ENCODE measurements at regions not wholly inside any gene's neighbourhood (a gene's known extent, or its start where the extent isn't known, plus 50 kb on each side); places are given as distances from the start of the nearest gene placed in this dataset.
"Not testable (repeated sequence)": the region's sequence is repeated elsewhere in the genome, so short reads cannot be mapped to it uniquely, and the experiment has no call there.

DNA sequence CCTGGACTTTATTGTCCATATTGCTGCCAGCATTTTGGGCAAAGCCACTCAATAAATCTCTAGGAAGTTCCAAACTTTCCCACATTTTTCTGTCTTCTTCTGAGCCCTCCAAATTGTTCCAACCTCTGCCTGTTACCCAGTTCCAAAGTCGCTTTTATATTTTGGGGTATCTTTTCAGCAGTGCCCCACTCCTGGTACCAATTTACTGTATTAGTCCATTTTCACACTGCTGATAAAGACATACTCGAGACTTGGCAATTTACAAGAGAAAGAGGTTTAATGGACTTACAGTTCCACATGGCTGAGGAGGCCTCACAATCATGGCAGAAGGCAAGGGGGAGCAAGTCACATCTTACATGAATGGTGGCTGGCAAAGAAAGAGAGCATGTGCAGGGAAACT lies 53.4 kb downstream of the AHSP start:
- not testable (repeated sequence) for DNase-seq (ENCODE audit: low spot score)

GRCh38 chr16:31601737-31602384 lies 74.2 kb downstream of the AHSP start:
- DNase-seq (ENCODE audit: low spot score) = not testable (repeated sequence)

DNA sequence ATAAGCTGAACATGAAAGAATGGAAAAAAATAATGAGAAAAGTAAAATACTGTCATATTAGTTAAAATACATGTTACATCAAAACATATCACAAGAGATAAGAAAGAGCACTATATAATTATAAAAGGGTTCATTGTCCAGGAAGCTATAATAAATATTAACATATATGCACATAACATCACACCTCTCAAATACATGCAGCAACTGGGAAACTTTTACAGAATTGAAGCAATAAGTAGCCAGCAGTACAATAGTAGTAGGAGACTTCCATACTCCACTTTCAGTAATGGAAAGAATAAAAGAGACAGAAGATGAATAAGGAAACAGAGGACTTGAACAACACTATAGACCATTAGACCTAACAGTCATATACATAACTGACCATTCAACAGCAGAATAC lies 90.4 kb downstream of the AHSP start:
- DNase-seq (ENCODE audit: low spot score) = no peak

DNA sequence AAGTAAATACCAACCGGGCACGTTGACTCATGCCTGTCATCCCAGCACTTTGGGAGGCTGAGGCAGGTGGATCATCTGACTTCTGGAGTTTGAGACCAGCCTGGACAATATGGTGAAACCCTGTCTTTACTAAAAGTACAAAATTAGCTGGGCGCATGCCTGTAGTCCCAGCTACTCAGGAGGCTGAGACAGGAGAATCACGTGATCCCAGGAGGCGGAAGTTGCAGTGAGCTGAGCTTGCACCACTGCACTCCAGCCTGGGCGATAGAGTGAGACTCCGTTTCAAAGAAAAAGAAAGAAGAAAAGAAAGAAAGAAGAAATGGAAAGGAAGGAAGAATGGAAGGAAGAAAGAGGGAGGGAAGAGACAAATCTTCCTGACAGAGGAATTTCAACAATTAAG lies 108.7 kb downstream of the AHSP start:
- no peak for DNase-seq (ENCODE audit: low spot score)

DNA sequence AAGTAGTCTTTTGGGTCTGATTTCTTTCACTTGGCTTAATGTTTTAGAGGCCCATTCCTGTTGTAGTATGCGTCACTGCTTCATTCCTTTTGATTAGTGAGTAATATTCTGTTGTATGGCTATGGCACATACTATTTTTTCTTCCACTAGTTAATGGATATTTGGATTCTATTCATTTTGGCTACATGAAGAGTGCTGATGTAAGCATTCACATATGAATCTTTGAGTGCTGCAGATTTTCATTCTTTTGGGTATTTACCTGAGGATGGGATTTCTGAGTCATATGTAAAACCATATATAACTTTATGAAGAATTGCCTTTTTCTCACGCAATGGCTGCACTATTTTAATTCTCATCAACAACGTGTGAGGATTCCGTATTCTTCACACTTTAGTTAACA lies 113.6 kb downstream of the AHSP start:
- DNase-seq (ENCODE audit: low spot score) = no peak

GRCh38 chr16:31655674-31656073 lies 128.0 kb downstream of the AHSP start:
- DNase-seq (ENCODE audit: low spot score) = not testable (repeated sequence)

DNA sequence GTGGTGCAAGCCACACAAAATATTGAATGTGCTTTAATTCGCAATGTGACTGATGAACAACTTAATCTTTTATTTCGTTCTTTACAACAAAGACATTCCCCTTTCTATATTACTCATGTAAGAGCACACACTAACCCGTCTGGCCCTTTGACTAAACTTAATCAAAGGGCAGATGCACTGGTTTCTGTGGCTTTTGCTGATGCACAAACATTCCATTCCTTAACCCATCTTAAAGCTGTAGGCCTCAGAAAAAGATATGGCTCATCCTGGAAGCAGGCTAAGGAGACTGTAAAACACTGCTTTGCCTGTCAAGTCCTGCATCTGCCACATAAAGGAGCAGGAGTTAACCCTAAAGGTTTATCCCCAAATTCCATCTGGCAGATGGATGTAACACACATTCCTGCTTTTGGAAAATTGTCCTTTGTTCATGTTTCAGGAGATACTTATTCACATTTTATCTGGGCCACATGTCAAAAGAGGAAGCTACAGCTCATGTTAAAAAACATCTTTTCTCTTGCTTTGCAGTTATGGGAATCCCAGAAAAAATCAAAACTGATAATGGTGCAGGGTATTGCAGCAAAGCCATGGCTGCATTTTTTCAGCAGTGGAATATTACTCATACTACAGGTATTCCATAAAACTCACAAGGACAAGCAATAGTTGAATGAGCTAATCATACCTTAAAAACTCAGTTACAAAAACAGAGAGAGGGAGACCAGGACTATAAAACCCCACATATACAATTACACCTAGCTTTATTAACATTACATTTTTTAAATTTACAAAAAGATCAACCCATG lies 137.2 kb downstream of the AHSP start:
- DNase-seq (ENCODE audit: low spot score) = no peak

DNA sequence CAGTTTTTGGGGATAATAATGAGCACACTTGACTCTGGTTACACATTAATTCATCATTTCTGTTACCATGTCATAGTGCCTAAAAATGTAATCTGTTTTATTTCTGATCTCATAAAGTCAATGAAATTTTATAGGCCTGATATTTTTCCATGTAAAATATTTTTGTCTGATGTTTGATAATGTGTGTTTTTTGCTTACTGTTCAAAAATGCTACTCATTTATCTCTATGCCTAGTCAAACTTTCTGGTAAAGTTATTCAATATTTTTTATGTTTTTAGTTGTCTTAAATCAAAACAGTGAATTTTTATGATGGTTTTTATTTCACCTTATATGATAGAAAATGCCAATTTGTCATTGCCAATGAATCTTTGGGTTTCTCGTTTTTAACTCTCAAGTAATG lies 147.0 kb downstream of the AHSP start:
- no peak for DNase-seq (ENCODE audit: low spot score)

DNA sequence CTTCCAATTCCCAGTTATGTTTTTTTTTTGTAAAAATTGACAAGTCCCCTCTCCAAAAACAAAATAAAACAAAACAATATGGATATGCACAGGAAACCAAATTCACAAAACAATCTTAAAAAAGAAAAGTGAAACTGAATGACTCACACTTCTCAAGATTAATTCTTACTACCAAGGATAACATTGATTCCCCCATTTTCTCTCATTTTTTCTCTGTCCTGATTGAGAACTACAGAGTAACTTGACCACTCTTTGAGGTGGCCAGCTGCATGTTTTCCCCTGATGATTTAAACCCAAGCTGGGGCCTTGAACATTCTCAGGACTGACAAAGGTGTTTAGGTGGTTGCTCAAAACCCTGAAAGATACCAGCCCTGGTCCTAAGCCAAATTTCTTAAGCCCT lies 149.0 kb downstream of the AHSP start:
- DNase-seq (ENCODE audit: low spot score) = no peak

- DNase-seq (ENCODE audit: low spot score) = no peak
Observed at GRCh38 chr16:31678649-31679325, 151.1 kb downstream of the AHSP start.

DNA sequence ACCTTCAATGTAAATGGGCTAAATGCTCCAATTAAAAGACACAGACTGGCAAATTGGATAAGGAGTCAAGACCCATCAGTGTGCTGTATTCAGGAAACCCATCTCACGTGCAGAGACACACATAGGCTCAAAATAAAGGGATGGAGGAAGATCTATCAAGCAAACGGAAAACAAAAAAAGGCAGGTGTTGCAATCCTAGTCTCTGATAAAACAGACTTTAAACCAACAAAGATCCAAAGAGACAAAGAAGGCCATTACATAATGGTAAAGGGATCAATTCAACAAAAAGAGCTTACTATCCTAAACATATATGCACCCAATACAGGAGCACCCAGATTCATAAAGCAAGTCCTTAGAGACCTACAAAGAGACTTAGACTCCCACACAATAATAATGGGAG lies 161.6 kb downstream of the AHSP start:
- DNase-seq (ENCODE audit: low spot score) = not testable (repeated sequence)

- DNase-seq (ENCODE audit: low spot score) = not testable (repeated sequence)
Observed at GRCh38 chr16:31692338-31692737, 164.6 kb downstream of the AHSP start.

DNA sequence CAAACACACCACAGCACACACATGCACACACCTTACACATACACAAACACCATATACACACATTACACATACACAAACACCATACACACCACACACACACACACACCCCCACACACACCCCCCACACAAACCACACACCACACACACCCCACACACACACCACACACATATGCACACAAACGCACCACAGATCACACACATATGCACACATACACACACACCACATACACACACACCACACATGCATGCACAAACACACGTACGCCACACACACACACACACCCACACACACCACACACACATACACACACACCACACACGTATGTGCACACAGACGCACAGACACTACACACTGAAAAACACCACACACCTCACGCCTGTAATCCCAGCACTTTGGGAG lies 166.0 kb downstream of the AHSP start:
- no peak for DNase-seq (ENCODE audit: low spot score)

- no peak for DNase-seq (ENCODE audit: low spot score)
Observed at GRCh38 chr16:31694461-31694860, 166.8 kb downstream of the AHSP start.

- DNase-seq (ENCODE audit: low spot score) = no peak
Observed at GRCh38 chr16:31695667-31696066, 168.0 kb downstream of the AHSP start.

GRCh38 chr16:31696968-31697743 lies 169.5 kb downstream of the AHSP start:
- DNase-seq (ENCODE audit: low spot score) = peak; percentile 44

DNA sequence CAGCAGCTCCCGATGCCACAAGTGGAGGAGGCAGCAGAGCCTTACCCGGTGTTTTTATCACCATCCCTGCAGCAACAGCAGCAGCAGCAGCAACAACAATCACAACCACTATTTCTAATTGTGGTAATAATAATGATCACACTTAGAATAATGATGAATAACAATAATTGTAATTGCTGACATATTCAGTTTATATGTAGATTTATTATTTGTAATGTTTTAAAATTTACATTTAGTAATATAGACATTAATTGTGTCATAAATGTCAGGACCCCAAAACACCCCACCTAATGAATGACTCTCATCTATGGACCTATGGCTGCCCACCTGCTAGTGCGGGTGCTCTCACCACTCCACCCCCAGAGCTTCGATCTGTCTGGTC lies 170.0 kb downstream of the AHSP start:
- no peak for DNase-seq (ENCODE audit: low spot score)

DNA sequence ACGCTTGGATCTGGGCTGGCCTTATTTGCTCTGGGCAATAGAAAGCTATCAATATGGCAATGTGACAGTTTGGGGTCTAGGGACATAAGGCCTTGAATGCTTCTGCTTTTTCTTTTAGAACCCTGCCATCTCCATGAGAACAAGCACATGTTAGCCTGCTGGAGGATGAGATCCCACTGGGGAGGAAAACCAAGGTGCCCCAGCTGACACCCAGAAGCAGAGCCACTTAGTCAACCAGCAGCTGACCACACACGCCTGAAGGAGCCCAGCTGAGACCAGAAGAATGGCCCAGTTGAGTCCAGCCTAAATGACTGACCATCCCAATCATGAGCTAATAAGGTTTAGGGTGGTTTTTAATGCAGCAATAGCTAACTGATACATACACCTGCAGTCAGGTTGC lies 171.2 kb downstream of the AHSP start:
- no peak for DNase-seq (ENCODE audit: low spot score)

DNA sequence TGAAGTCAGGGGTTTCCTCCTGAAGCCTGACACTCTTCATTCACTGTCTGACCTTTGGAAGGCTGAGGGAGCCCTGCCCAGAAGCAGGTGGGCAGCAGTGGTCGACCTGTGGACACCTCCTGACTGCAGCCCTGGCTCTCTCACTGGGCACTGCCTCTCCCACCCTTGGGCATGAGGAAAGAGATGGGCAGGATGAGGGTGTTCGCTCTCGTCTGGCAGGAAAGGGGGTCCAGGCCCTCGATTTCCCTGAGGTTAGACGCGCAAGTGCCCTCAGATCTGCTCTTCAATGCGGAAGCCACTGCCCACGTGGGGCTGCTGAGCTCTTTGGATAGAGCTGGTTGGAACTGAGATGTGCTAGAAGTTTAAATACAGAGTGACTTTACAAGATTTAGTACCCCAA lies 171.9 kb downstream of the AHSP start:
- DNase-seq (ENCODE audit: low spot score) = no peak

DNA sequence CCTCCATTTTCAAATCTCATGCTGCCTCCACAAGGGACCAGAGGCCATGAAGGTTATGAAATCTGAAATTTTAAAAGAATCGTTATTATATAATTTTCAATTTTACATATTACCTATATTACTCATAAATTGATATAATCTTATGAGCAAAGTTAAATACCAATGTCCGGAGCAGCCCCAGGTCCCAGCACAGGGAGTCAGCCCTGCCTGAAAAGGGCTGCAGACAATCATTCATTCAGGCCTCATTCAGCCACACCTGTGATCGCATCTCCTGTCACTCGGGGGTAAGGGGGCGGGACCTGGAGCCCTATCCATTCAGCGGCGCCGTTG lies 172.5 kb downstream of the AHSP start:
- peak; percentile 89 for DNase-seq (ENCODE audit: low spot score)

GRCh38 chr16:31700530-31701388 lies 172.8 kb upstream of the ZNF267 start:
- no peak for DNase-seq (ENCODE audit: low spot score)

DNA sequence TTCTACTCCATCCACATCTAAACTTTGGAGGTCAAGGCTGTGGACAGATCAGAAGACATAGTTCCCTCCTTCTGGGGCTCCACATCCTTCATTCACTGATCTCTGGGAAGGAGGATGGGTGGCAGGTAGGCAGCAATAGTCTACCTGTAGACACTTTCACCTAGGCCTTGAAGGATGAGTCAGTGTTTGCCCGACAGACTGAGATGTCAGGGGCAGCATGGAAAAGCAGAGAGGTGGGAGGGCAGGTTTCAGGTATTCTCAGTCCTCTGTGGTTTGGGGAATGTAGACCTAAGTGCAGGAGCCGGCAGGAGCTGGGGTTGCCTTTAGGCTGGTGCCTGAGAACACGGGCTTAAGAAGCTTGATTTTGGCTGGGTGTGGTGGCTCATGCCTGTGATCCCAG lies 171.9 kb upstream of the ZNF267 start:
- no peak for DNase-seq (ENCODE audit: low spot score)
